ENCODE measurements at regions not wholly inside any gene's neighbourhood (a gene's known extent, or its start where the extent isn't known, plus 50 kb on each side); places are given as distances from the start of the nearest gene placed in this dataset.

- DNase-seq, result no peak
- intact Hi-C loops (cut with DNase I), result no loop called here
These were observed 341.0 kb downstream of the MEIS1 start for GRCh38 chr2:66775730-66776422.

GRCh38 chr2:66781804-66782203, 346.9 kb downstream of the MEIS1 start:
- intact Hi-C loops (cut with DNase I), result no loop called here

GRCh38 chr2:66782780-66783361, 347.9 kb downstream of the MEIS1 start:
- intact Hi-C loops (cut with DNase I), result no loop called here
- DNase-seq, result no peak

More at GRCh38 chr2:66781804-66782203, 346.9 kb downstream of the MEIS1 start:
- DNase-seq, result no peak

DNA sequence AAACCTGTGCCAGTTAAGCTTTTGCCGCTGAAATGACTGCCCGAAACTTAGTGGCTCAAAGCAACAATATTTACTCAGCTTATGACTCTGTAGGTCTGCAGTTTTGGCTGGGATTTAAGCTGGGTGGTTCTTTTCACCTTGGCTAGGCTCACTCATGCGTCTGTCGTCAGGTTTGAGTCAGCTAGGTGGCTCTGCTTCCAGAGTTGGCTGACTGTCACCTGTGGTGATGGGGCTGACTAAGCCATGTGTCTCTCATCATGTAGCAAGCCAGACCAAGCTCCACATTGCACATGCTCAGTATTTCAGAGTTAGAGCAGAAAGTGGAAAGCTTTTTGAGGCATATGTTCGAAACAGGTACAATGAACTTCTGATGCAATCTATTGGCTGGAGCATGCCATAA, 354.8 kb downstream of the MEIS1 start:
- no peak for DNase-seq
- intact Hi-C loops (cut with DNase I), result no loop called here

DNA sequence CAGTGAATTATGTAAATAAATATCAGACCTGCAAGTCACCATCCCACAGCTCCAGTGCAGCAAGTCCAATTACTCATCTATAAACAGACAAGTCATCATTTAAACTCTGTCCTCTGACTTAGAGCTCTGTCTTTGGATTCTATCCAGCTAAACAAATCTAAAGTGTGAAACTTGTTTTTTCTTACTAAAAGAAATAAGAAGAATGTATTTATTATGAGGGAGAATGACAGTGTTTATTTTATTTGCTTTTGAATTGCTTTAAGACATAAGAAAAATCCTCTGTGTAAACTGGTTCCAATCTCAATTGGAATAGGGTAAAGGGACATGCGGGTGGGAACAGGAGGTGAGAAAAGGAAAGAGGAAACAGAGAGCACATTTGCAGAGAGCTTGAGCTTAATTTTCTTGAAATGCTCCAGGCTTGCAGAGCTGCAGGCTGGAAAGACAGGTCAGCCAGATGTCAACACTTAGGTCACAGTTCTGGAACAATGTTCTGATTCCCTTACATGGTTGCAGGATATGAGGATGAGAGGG, 355.8 kb downstream of the MEIS1 start:
- DNase-seq, result no peak

GRCh38 chr2:66794070-66794469, 359.1 kb downstream of the MEIS1 start:
- no peak for DNase-seq
- intact Hi-C loops (cut with DNase I), result no loop called here

More for the DNA sequence above, 355.8 kb downstream of the MEIS1 start:
- intact Hi-C loops (cut with DNase I), result no loop called here

DNA sequence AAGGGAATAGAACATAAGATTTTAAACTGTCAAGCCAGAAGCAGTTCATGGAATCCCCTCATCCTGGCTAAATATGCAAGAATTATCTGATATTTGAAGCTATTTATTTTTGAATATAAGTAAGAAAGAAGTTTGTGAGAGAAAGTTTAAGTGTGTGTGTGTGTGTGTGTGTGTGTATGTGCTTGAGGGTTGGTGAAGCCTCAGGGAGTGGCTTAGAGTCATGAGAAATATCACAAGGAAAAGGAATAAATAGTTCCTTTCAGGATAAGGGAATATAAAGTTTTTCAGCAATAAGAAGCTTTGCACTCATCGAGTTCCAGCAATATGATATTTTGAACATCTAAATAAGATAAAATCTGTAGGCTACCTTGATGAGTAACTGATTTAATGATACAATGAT, 359.6 kb downstream of the MEIS1 start:
- intact Hi-C loops (cut with DNase I), result no loop called here
- no peak for DNase-seq

GRCh38 chr2:66802877-66803276, 368.0 kb downstream of the MEIS1 start:
- intact Hi-C loops (cut with DNase I), result no loop called here
- no peak for DNase-seq

GRCh38 chr2:66803726-66804125, 368.8 kb downstream of the MEIS1 start:
- intact Hi-C loops (cut with DNase I), result no loop called here
- DNase-seq, result no peak

DNA sequence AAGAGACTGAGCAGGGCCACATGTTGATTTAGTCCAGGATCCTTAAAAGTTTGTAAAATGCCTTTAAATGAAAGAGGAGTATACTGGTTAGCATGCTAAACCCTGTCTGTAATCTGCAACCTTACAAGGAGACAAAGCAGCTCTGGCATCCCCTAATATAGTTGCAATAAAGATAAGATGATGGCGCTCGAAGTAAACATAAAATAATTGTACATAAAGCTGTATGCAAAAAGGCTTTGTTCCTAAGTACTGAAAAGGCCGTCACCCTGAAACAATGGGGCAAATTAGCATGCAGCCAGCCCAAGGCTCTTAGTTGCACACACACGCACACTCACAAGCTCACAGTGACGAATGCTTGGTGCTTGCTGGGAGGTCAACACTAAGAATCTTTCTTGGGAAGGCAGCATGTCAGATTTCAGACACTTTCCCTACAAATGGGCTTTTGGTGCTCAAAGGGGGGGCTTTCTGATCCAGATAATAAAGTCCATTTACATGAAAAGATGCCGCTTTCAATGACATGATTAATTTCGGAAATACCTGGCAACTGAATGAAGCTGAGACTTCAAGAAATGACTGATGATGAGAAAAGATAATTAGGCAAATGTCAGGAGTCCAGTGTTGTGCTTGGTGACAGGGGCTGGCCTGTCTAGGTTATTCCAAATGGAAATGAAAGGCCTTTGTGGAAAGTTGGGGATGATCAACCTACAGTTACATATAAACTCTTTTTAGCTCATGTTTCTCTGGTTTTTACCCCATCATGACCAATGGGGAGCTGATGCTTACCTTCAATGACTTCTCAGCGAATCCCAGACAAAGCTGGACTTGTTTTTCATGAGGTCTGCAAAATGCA, 370.3 kb downstream of the MEIS1 start:
- DNase-seq, result peak in 8 of 42 donors; percentile 2 to 32 (median 18)
- intact Hi-C loops (cut with DNase I), result no loop called here

DNA sequence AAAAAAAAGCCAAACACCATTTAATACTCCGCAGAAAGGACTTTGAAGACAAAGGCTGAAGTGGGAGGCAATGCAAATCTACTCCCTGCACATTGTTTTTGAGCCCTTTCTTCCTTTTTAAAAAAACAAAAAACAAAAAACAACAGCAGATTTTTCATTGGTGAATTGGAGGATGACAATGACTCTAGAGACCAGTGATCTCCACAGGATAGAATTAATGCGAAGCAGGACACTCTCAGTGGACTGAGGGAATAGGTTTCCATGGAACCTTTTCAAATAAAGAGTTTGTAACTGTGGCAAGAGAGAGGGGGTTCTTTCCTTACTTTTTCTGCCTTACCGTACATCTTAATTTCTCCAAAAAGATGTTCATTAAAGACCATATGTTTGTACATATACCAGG, 371.0 kb downstream of the MEIS1 start:
- intact Hi-C loops (cut with DNase I), result no loop called here
- no peak for DNase-seq

- intact Hi-C loops (cut with DNase I), result no loop called here
These were observed 378.6 kb downstream of the MEIS1 start for GRCh38 chr2:66813525-66813924.

GRCh38 chr2:66813976-66814375, 379.1 kb downstream of the MEIS1 start:
- intact Hi-C loops (cut with DNase I), result no loop called here
- no peak for DNase-seq

More at GRCh38 chr2:66813525-66813924, 378.6 kb downstream of the MEIS1 start:
- DNase-seq, result no peak

- no peak for DNase-seq
- intact Hi-C loops (cut with DNase I), result no loop called here
These were observed 380.0 kb downstream of the MEIS1 start for GRCh38 chr2:66814916-66815315.

DNA sequence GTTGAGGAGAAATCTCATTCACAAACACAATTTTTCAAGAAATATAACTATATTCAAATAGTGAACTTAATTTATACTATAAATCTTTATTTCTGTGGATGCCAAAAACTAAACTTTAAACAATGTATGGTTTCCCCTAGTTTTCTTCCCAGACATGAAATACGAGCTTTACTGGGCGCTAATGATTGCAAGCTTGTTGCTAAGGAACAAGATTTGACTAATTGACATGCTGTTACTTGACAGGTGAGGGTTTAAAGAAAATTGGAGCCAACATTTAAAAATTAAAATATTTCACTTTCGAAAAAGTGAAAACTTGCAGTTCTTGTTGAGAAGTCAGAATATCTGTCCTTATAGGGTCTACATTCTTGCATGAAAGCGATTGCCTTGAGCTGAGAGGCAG, 381.0 kb downstream of the MEIS1 start:
- DNase-seq, result no peak
- intact Hi-C loops (cut with DNase I), result no loop called here

DNA sequence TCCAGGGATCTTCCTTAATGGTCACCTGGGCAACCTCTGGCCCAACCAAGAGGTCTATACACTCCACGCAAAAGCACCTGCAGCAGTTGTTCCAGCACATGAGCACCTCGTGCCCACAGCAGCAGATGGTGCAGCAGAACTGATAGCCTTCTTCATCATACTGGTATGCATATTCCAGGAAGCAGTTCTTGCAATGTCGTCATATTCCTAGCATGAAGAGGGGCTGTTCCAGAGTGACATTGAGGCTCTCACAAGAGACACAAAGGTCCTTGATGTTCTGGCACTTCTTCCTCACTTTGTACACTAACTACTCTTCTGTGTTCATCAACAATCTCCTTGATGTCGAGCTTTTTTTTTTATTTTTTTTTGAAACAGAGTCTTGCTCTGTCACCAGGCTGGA, 386.2 kb downstream of the MEIS1 start:
- no peak for DNase-seq
- intact Hi-C loops (cut with DNase I), result no loop called here

- no peak for DNase-seq
- intact Hi-C loops (cut with DNase I), result no loop called here
These were observed 387.3 kb downstream of the MEIS1 start for GRCh38 chr2:66822186-66822585.

DNA sequence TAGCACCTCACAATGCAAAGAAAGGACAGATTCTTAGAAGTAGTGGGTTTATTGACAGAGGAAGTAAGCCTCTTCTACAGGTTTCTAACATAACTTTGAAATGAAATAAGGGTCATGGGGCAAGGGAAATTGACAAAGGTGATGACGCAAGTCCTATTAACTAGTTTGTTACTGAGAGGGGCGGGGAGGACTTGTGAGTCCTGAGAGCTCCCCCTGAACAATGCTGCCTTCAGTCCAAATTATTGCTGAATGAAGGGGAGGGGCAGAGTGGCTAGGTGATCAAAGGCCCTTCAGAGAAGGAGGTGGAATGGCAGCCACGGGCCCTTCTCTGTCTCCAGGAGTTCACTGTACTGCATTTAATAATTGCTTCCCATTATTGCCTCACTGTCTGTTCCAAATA, 390.0 kb downstream of the MEIS1 start:
- intact Hi-C loops (cut with DNase I), result no loop called here
- DNase-seq, result no peak

GRCh38 chr2:66827851-66828250, 392.9 kb downstream of the MEIS1 start:
- DNase-seq, result no peak
- intact Hi-C loops (cut with DNase I), result no loop called here

DNA sequence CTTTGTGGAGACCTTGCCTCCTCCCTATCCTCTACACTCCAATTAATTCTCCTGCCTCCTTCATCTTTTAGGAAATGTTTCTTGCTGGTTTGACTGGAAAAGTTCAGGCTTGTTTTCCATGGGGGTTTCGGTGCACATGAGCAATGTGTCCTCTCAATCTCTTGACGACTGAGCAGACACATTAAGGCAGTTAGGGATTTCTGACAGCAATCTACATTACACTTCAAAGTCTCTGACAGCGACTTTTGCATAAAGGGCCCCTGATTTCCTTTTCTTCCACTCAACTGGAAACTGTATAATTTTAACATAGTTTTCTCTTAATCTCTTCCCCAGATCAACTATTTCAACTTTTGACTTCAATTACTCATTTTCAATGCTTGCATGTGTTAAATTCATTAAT, 394.0 kb downstream of the MEIS1 start:
- DNase-seq, result no peak
- intact Hi-C loops (cut with DNase I), result no loop called here

All from head of caudate nucleus (tissue), 42 donors.